Activated naive CD4-positive, alpha-beta T cell treated with anti-CD3 and anti-CD28 coated beads, Interleukin-2, amount 10 ng/mL, durations not matched to agents 7 days and 5 days (primary cell): ENCODE measurements at regions not wholly inside any gene's neighbourhood (a gene's known extent, or its start where the extent isn't known, plus 50 kb on each side); places are given as distances from the start of the nearest gene placed in this dataset.

Source experiments
- CTCF ChIA-PET: fragments of 350-600 bp; sonication (Branson Sonifier 250); formaldehyde crosslinking; loops from one replicate; lab custom pipeline; 2021; ENCODE audit warnings: antibody characterized with exemption; lab: Charles Lee
- DNase-seq: peaks from one replicate; pipeline ENCODE4 v3.0.0-alpha.2; 2020
- H3K27ac Mint-ChIP-seq: one replicate; pipeline ENCODE4 v1.8.0; 2021; ENCODE audit warnings: mild to moderate bottlenecking, moderate library complexity, mixed read lengths
- H3K27me3 Mint-ChIP-seq: one replicate; pipeline ENCODE4 v1.8.0; 2021; ENCODE audit warnings: mild to moderate bottlenecking, mixed read lengths
- H3K36me3 Mint-ChIP-seq: one replicate; pipeline ENCODE4 v1.8.0; 2021; ENCODE audit warnings: mixed read lengths
- H3K4me1 Mint-ChIP-seq: one replicate; pipeline ENCODE4 v1.8.0; 2021; ENCODE audit warnings: mixed read lengths
- H3K4me3 Mint-ChIP-seq: one replicate; pipeline ENCODE4 v1.8.0; 2021; ENCODE audit warnings: mild to moderate bottlenecking, moderate library complexity, mixed read lengths
- H3K9me3 Mint-ChIP-seq: one replicate; pipeline ENCODE4 v1.8.0; 2021; ENCODE audit warnings: mixed read lengths

GRCh38 chr2:137837830-137838229 lies 126.4 kb upstream of the HNMT start:
- Mint-ChIP-seq H3K4me1 (no peaks in the 10 kb centered on the region), H3K4me3 (no peak overlapping the region), H3K9me3 (no peaks in the 10 kb centered on the region), H3K27ac (no peak overlapping the region), H3K36me3 (no peaks in the 10 kb centered on the region), H3K27me3 (peaks cover 4% of the 10 kb centered on the region)
- DNase-seq: no peak
- CTCF ChIA-PET: interaction anchor here (1.0 to 3.8 kb wide), 6 partner anchors 9 to 1415 kb away, joined by 3 to 14 read pairs (median 8); no protein-coding TSS in a partner anchor

- CTCF ChIA-PET: interaction anchor here (0.6 to 3.8 kb wide), 9 partner anchors 9 to 1448 kb away, joined by 3 to 14 read pairs (median 4); no protein-coding TSS in a partner anchor
- H3K36me3 Mint-ChIP-seq: no peaks in the 10 kb centered on the region
These were observed 125.8 kb upstream of the HNMT start for GRCh38 chr2:137838255-137839092.

GRCh38 chr2:137842430-137842829 lies 121.8 kb upstream of the HNMT start:
- no peak for DNase-seq
- CTCF ChIA-PET: no interaction called here
- H3K27me3 Mint-ChIP-seq: no peaks in the 10 kb centered on the region
- no peak overlapping the region for H3K4me3 Mint-ChIP-seq
- no peak overlapping the region for H3K27ac Mint-ChIP-seq
- no peaks in the 10 kb centered on the region for H3K9me3 Mint-ChIP-seq
- H3K4me1 Mint-ChIP-seq: no peaks in the 10 kb centered on the region
- no peaks in the 10 kb centered on the region for H3K36me3 Mint-ChIP-seq

More at GRCh38 chr2:137838255-137839092, 125.8 kb upstream of the HNMT start:
- Mint-ChIP-seq H3K4me3 (no peak overlapping the region), H3K4me1 (no peaks in the 10 kb centered on the region), H3K27ac (no peak overlapping the region), H3K9me3 (no peaks in the 10 kb centered on the region), H3K27me3 (peaks cover 4% of the 10 kb centered on the region)
- no peak for DNase-seq

- Mint-ChIP-seq H3K36me3 (no peaks in the 10 kb centered on the region), H3K4me1 (no peaks in the 10 kb centered on the region), H3K4me3 (no peak overlapping the region), H3K27ac (no peak overlapping the region), H3K27me3 (no peaks in the 10 kb centered on the region), H3K9me3 (no peaks in the 10 kb centered on the region)
- no peak for DNase-seq
- CTCF ChIA-PET: no interaction called here
These were observed 121.3 kb upstream of the HNMT start for GRCh38 chr2:137842952-137843351.

GRCh38 chr2:137845422-137845821 lies 118.9 kb upstream of the HNMT start:
- CTCF ChIA-PET: no interaction called here
- Mint-ChIP-seq H3K4me1 (no peaks in the 10 kb centered on the region), H3K27me3 (no peaks in the 10 kb centered on the region), H3K9me3 (no peaks in the 10 kb centered on the region), H3K36me3 (no peaks in the 10 kb centered on the region), H3K27ac (no peak overlapping the region), H3K4me3 (no peak overlapping the region)
- DNase-seq: no peak

GRCh38 chr2:137846993-137847392 lies 117.3 kb upstream of the HNMT start:
- Mint-ChIP-seq H3K36me3 (no peaks in the 10 kb centered on the region), H3K4me1 (no peaks in the 10 kb centered on the region), H3K9me3 (no peaks in the 10 kb centered on the region), H3K27ac (no peak overlapping the region), H3K4me3 (no peak overlapping the region), H3K27me3 (no peaks in the 10 kb centered on the region)
- DNase-seq: no peak
- CTCF ChIA-PET: interaction anchor here (0.6 to 1.7 kb wide), 2 partner anchors 9 to 973 kb away, joined by 4 to 8 read pairs; no protein-coding TSS in a partner anchor

GRCh38 chr2:137847443-137847842 lies 116.8 kb upstream of the HNMT start:
- no peak overlapping the region for H3K27ac Mint-ChIP-seq
- H3K9me3 Mint-ChIP-seq: no peaks in the 10 kb centered on the region
- DNase-seq: no peak
- no peaks in the 10 kb centered on the region for H3K27me3 Mint-ChIP-seq
- H3K4me1 Mint-ChIP-seq: no peaks in the 10 kb centered on the region
- no peak overlapping the region for H3K4me3 Mint-ChIP-seq
- H3K36me3 Mint-ChIP-seq: no peaks in the 10 kb centered on the region
- CTCF ChIA-PET: interaction anchor here (1.7 kb wide), 1 partner anchor 9 kb away, joined by 8 read pairs; no protein-coding TSS in a partner anchor

GRCh38 chr2:137857881-137858280 lies 106.4 kb upstream of the HNMT start:
- H3K4me1 Mint-ChIP-seq: no peaks in the 10 kb centered on the region

GRCh38 chr2:137862651-137863050 lies 101.6 kb upstream of the HNMT start:
- CTCF ChIA-PET: no interaction called here
- Mint-ChIP-seq H3K27me3 (no peaks in the 10 kb centered on the region), H3K4me1 (no peaks in the 10 kb centered on the region)

More at GRCh38 chr2:137857881-137858280, 106.4 kb upstream of the HNMT start:
- Mint-ChIP-seq H3K27ac (no peak overlapping the region), H3K9me3 (no peaks in the 10 kb centered on the region), H3K4me3 (no peak overlapping the region), H3K27me3 (no peaks in the 10 kb centered on the region), H3K36me3 (no peaks in the 10 kb centered on the region)
- CTCF ChIA-PET: no interaction called here
- DNase-seq: no peak

GRCh38 chr2:137865954-137866540 lies 98.2 kb upstream of the HNMT start:
- CTCF ChIA-PET: interaction anchor here (1.1 to 1.5 kb wide), 3 partner anchors 11 to 961 kb away, joined by 5 to 9 read pairs (median 6); no protein-coding TSS in a partner anchor
- Mint-ChIP-seq H3K4me1 (no peaks in the 10 kb centered on the region), H3K9me3 (no peaks in the 10 kb centered on the region), H3K4me3 (no peak overlapping the region), H3K27me3 (no peaks in the 10 kb centered on the region), H3K27ac (no peak overlapping the region), H3K36me3 (no peaks in the 10 kb centered on the region)
- peak; percentile 54 for DNase-seq

More at GRCh38 chr2:137862651-137863050, 101.6 kb upstream of the HNMT start:
- no peak for DNase-seq
- no peak overlapping the region for H3K27ac Mint-ChIP-seq
- no peaks in the 10 kb centered on the region for H3K9me3 Mint-ChIP-seq
- no peak overlapping the region for H3K4me3 Mint-ChIP-seq
- no peaks in the 10 kb centered on the region for H3K36me3 Mint-ChIP-seq

GRCh38 chr2:137870682-137871081 lies 93.6 kb upstream of the HNMT start:
- CTCF ChIA-PET: no interaction called here
- Mint-ChIP-seq H3K9me3 (no peaks in the 10 kb centered on the region), H3K4me3 (no peak overlapping the region), H3K27ac (no peak overlapping the region), H3K27me3 (no peaks in the 10 kb centered on the region), H3K4me1 (no peaks in the 10 kb centered on the region), H3K36me3 (no peaks in the 10 kb centered on the region)
- no peak for DNase-seq

- no peaks in the 10 kb centered on the region for H3K9me3 Mint-ChIP-seq
These were observed 91.7 kb upstream of the HNMT start for GRCh38 chr2:137872577-137872976.

GRCh38 chr2:137873536-137874244 lies 90.6 kb upstream of the HNMT start:
- no peaks in the 10 kb centered on the region for H3K36me3 Mint-ChIP-seq
- no peaks in the 10 kb centered on the region for H3K9me3 Mint-ChIP-seq
- no peak overlapping the region for H3K4me3 Mint-ChIP-seq
- CTCF ChIA-PET: no interaction called here
- no peak overlapping the region for H3K27ac Mint-ChIP-seq
- no peak for DNase-seq
- no peaks in the 10 kb centered on the region for H3K4me1 Mint-ChIP-seq
- H3K27me3 Mint-ChIP-seq: no peaks in the 10 kb centered on the region

More at GRCh38 chr2:137872577-137872976, 91.7 kb upstream of the HNMT start:
- DNase-seq: no peak
- CTCF ChIA-PET: no interaction called here
- Mint-ChIP-seq H3K36me3 (no peaks in the 10 kb centered on the region), H3K4me3 (no peak overlapping the region), H3K27ac (no peak overlapping the region), H3K4me1 (no peaks in the 10 kb centered on the region), H3K27me3 (no peaks in the 10 kb centered on the region)

- DNase-seq: no peak
- Mint-ChIP-seq H3K36me3 (no peaks in the 10 kb centered on the region), H3K4me1 (no peaks in the 10 kb centered on the region), H3K9me3 (no peaks in the 10 kb centered on the region), H3K4me3 (no peak overlapping the region), H3K27me3 (no peaks in the 10 kb centered on the region), H3K27ac (no peak overlapping the region)
- CTCF ChIA-PET: no interaction called here
These were observed 85.2 kb upstream of the HNMT start for GRCh38 chr2:137879121-137879520.
